ENCODE measurements at regions not wholly inside any gene's neighbourhood (a gene's known extent, or its start where the extent isn't known, plus 50 kb on each side); places are given as distances from the start of the nearest gene placed in this dataset.

DNA sequence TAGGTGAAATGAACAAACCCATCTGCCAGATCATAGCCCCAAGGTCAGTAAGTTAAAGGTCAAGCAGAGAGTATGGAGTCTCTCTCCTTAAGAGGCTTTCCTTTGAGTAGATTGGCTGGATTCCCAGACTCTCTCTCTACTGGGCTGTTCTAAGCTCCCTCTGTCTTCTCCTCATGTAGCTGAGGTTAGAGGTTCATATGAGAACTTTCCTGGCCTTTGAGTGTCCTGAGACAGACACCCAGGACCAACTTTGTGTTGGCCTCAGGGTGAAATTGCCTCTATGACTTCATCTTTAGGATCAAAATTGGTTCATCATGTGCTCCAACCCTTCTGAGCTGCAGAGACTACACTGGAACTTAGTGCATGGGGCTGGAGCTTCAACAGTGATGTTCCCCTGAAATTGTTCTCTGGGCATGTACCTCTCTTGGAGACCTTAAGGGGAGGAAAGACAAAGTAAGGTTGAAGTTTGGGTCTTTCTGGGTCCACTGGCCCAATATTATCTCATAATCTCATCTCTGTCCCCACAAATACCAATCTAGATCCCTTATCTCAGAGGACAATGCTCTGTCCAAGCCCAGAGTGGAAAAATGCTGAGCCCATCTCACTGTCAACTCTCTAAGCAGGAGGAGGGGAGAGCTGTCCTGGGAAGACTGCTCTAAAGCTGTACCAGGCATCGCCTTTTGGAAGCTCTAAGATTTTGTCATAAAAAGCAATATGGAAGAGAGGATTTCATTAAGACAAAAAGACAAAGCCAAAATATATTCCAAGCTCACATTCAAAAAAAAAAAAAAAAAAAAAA, 177.3 kb upstream of the ARL4C start:
- no peak for DNase-seq

- no peak for DNase-seq
Observed at GRCh38 chr2:234673501-234673900, 176.6 kb upstream of the ARL4C start.

DNA sequence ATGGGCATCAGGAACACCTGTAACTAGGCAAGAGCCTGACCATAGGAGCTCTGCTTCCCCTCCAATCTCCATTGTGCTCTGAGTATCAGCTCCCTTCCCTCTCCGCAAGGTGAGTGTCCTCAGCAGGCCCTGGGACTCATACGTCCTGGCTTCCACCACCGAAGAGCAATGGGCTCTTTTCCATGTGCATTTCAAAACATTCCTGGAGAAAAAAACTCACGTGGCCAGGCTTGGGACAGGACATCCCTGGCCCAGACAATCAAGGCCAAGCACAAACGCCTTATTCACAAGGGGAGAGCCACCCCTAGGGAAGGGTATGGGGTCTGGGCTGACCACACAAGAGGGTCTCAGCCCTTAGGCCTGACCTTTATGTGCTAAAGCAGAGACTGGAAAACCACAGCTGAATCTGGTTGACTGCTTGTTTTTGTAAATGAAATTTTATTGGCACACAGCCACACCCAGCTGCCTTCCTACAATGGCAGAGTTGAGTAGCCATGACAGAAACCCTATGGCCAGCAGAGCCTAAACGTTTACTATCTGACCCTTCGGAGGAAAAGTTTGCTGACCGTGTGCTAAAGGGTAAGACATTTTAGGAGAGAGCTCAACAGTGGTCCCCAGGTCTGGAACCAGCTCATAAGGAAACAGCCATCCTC, 175.7 kb upstream of the ARL4C start:
- DNase-seq = no peak

- no peak for DNase-seq
Observed at GRCh38 chr2:234671716-234672115, 174.8 kb upstream of the ARL4C start.

- no peak for DNase-seq
Observed at GRCh38 chr2:234671231-234671630, 174.3 kb upstream of the ARL4C start.

DNA sequence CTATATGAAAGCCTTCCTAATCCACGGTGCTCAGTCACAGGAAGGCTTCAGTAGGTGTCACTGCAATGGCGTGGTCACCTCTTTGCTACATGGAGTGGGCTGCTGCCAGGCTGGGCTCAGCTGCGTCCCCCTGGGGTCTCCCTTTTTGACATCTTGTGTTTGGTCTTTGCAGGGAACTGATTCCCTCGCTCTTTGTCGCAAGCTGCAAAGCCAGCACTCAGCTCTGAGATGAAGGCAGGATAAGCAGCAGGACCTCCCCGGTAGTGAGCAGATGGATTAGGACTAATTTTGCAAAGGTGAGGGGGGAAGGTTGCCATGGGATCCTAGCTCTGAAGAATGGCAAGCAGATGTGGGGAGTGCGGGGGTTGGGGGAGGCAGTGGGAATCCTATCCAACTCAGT, 173.9 kb upstream of the ARL4C start:
- DNase-seq = no peak

DNA sequence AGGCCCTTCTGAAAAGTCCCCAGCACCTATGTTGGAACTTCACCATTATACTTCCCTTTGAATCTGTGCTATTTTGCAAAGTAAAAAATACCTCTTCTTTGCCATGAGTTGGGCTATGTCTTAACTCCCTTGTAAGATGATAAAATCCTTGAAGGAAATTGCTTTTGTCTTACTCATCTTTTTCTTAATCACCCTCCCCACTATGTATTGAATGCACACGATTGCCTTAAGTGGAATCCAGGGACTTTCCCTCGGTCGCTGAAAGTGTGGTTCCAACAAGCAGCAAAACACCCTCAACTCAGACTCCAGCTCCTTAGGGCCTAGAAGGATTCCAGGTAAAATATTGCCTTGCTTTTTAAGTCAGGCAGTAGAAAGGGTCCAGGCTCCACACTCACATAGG, 173.2 kb upstream of the ARL4C start:
- DNase-seq = peak; percentile 87

DNA sequence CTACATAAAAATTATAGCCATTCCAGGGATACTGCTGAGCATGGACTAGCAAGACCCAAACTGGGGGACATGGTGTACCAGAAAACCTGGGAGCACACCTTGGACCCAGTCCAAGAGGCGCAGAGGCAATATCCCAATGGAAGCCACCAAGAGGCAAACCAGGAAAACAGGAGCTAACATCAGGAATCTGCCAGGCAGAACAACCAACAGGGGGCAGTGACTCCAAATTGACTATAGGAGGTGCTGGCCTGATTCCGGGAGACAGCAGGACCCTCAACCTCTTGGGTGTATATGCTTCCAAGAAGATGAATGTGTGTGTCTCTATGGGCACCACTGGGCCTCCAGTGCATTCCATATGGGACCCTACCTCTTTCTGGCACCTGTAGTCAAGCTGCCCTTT, 172.7 kb upstream of the ARL4C start:
- no peak for DNase-seq

- no peak for DNase-seq
Observed at GRCh38 chr2:234669001-234669400, 172.1 kb upstream of the ARL4C start.

DNA sequence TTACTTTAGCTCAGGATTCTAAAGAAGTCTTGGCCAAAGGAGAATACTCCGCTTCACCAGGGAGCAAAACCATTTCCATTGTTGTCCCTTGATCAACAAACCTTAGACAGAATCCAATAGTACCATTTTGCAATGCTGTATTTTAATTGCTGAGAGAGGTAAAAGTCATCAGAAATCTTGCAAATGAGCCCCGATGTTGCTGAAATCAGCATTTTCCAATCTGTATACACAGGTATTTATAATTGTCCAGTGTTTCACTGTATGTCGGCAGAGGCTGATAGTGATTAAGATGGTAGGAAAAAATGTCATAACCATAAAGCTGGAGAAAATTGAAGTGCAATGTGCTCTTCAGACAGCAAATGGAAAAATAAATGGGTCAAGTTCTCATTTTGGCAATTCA, 170.0 kb upstream of the ARL4C start:
- DNase-seq = no peak

DNA sequence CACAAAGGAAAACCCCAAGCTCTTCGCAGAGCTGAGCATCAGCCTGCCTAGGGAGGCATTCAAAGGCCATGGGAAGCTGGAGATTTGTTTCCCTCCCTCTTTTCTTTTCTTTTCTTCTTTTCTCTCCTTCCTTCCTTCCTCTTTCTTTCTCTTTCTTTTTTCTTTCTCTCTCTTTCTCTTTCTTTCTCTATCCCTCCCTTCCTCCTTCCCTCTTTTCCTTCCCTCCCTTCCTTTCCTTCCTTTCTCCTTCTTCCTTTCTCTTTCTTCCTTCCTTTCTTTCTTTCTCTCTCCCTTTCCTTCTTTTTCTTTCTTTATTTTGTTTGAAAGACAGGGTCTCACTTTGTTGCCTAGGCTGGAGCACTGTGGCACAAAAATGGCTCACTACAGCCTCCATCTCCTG, 168.4 kb upstream of the ARL4C start:
- no peak for DNase-seq

DNA sequence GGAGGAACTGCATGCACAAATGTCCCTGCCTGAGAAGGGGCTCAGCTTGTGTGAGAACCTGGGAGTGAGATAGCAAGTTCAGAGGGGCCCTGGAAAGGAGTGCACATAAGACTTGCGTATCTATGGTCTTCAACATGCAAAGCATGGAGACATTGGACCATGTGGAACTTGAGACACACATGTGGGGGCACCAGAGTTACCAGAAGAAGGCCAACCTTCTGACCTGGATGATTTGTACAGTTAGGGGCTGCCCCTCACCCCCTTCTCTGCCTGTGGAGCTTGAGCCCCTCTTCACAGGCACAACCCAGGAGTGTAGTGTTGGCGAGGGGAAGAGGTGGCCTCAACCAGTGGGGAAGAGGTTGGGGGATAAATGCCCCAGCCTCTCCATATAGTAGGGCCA, 165.0 kb upstream of the ARL4C start:
- no peak for DNase-seq

GRCh38 chr2:234661175-234661574, 164.3 kb upstream of the ARL4C start:
- no peak for DNase-seq

GRCh38 chr2:234655706-234656105, 158.8 kb upstream of the ARL4C start:
- no peak for DNase-seq

DNA sequence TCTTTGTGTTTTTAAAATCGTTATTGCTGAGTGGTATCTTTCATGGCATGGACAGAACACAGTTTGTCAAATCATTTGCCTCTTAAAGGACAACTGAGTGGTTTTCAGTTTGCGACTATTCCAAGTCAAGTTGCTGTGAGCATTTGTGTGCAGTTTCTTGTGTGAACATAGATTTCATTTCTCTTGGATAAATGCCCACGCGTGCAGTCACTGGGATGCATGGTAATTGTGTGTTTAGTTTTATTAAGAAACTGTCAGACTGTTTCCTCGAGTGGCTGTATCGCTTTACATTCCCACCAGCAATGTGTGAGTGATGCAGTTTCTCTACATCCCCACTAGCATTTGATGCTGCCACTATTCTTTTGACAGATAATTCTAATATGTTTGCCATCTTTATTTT, 154.0 kb upstream of the ARL4C start:
- no peak for DNase-seq

DNA sequence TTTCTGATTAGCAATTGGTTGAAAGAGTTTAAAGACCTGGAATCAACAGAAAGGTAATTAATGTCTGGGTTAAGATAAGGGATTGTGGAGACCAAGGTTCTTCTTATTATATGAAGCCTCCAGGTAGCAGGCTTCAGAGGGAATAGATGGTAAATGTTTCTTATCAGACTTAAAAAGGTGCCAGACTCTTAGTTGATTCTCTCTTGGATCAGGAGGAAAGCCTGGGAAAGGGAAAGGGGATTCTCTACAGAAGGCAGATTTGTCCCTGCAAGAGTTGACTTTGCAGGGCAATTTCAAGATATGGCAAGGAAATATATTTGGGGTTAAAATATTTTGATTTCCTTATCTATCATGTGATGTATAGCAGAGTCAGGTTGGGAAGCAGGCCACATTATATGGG, 153.1 kb upstream of the ARL4C start:
- DNase-seq = no peak

DNA sequence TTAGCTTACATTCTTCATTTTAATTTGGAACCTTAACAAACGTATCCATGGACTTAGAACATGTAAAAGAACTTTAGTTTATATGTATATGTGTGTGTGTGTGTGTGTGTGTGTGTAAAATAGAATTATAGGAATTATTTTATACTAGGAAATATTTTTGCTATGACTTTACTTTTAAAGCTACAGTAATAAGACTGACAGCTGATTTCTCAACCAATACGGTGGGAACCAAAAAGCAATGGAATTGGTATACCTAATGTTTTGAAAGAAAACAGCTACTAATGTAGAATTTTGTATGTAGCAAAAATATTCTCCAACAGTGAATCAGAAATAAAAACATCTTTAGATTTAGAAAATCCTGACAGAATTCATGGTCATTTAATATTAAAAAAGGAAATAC, 146.5 kb upstream of the ARL4C start:
- DNase-seq = no peak

GRCh38 chr2:234641086-234641485, 144.2 kb upstream of the ARL4C start:
- DNase-seq = no peak

GRCh38 chr2:234640657-234641056, 143.8 kb upstream of the ARL4C start:
- DNase-seq = no peak

GRCh38 chr2:234638966-234639365, 142.1 kb upstream of the ARL4C start:
- DNase-seq = no peak

- DNase-seq = no peak
Observed at GRCh38 chr2:234635284-234635683, 138.4 kb upstream of the ARL4C start.

- no peak for DNase-seq
Observed at GRCh38 chr2:234633581-234634230, 136.8 kb upstream of the ARL4C start.

GRCh38 chr2:234632527-234633391, 135.9 kb upstream of the ARL4C start:
- DNase-seq = peak; percentile 96
